ACHN (cell line): ENCODE measurements at regions not wholly inside any gene's neighbourhood (a gene's known extent, or its start where the extent isn't known, plus 50 kb on each side); places are given as distances from the start of the nearest gene placed in this dataset.
A peak's percentile ranks its signal among the peaks of the same experiment; 100 is the strongest.

Experiments used
- DNase-seq: peaks from one replicate; pipeline ENCODE4 v3.0.0-alpha.2; 2015
- in situ Hi-C: cut with HindIII; loops from 2 replicates; pipeline ENCODE4 v1.10.0; 2017; ENCODE audit warnings: low sequenced_read_pairs, low pct_ligation_motif_present, low pct_unique_long_range_greater_than_20kb

- DNase-seq = no peak
- in situ Hi-C loops = no loop called here
Observed at GRCh38 chr4:19151684-19152083, 1100.0 kb upstream of the SLIT2 start.

GRCh38 chr4:19146038-19146437 is 1105.7 kb upstream of the SLIT2 start:
- in situ Hi-C loops = no loop called here
- DNase-seq = no peak

DNA sequence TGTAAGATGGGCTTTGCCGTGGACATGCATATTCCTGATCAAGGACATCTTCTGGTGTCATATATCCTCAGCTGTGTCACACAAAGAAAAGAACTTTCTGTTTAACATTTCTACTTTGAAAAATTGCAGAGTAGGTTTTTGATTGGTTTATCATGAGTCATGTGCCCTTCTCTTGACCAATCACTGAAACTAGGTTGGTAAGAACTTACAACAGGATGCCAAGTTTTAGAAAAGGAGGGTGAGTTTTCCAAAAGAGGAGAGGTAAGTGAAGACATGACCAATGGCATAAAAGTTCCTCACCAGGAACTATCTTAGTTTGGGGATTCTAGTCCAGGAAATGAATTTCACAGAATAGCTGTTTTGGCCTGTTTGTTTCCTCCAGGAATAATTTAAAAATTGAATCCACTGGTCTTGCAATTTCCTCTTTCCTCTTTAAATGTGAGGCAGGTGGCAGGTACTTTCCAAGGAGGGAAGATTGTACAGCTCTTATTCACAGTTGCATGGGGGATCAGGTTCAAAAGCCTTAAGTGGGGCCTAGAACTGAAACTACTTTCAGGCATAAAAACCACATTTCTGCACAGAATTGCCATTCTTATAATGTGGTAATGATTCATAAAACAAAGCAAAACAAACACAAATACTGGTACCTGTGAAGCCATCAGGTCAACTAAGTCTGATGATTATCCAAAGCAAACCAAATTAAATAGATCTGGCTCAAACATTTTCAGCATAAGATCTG is 1114.5 kb upstream of the LCORL start:
- no peak for DNase-seq
- in situ Hi-C loops = no loop called here

DNA sequence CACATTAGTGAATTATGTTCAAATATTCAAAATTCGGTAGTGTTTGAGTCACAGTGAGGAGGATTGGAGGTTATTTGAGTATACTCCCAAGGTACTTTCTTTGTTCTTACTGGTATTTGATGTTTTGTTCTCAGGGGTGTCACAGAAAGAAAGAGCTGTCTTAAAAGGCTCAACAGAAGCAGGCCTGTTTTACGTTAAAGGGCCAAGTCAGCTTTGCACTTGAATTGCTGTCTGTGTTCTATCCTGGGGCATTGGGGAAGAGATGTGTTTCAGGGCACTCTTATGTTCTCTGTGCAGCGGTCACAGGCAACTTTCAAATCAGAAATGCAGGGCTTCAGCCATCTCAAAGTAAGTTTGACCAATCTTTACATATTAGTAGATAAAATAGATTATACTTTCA is 1113.1 kb upstream of the LCORL start:
- no peak for DNase-seq
- in situ Hi-C loops = no loop called here

GRCh38 chr4:19133315-19133714 is 1111.8 kb upstream of the LCORL start:
- DNase-seq = no peak
- in situ Hi-C loops = no loop called here

GRCh38 chr4:19130866-19131265 is 1109.3 kb upstream of the LCORL start:
- no peak for DNase-seq
- in situ Hi-C loops = no loop called here

- in situ Hi-C loops = no loop called here
- no peak for DNase-seq
Observed at GRCh38 chr4:19128176-19128575, 1106.6 kb upstream of the LCORL start.

GRCh38 chr4:19126903-19127302 is 1105.3 kb upstream of the LCORL start:
- in situ Hi-C loops = no loop called here
- no peak for DNase-seq

DNA sequence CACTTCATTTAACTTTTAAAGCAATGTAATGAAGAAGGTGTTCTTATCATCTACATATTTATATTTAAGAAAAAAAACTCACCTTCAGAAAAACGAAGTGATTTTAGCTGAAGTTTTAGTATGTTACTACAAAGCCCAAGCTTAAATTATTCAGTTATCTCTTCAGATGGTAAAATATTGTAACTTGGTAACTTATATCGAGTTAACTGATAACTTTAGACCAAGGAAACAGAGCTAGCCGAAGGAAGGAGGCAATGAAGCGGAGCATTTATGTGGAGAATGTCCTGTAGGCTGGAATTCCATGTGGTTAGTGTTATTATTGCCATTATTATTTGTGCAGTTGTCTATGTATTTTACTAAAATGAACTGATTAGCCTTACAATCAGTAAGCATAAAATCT is 1102.1 kb upstream of the LCORL start:
- peak; percentile 57 for DNase-seq
- in situ Hi-C loops = no loop called here

GRCh38 chr4:19119904-19120560 is 1098.5 kb upstream of the LCORL start:
- in situ Hi-C loops = no loop called here

GRCh38 chr4:19117022-19117421 is 1095.5 kb upstream of the LCORL start:
- DNase-seq = no peak
- in situ Hi-C loops = no loop called here

More at GRCh38 chr4:19119904-19120560, 1098.5 kb upstream of the LCORL start:
- no peak for DNase-seq

- in situ Hi-C loops = no loop called here
- DNase-seq = no peak
Observed at GRCh38 chr4:19104176-19104575, 1082.6 kb upstream of the LCORL start.

DNA sequence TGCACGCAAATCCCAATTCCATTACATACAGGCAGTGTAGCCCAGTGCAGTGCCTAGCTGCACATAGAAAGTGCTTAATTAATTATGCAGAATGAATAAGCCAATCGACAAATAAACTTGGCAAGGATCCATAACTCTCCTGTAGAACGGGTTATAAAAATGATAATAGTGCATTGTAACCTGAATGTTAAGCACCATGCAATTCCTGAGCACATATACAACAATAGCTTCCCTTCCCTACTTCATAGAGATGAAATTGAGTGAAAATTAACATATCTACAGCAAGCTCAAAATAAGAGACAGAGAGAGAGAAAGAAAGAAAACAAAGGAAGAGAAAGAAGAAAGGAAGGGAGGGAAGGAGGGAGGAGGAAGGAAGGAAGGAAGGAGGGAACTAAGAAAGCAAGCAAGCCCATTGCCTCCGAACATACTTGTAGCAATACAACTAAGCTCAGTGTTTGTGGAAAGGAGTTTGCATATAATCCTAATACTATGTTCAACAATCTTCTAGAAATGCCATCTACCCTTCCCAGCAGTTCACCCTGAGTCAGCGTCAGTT is 1074.0 kb upstream of the LCORL start:
- in situ Hi-C loops = no loop called here
- DNase-seq = no peak

- in situ Hi-C loops = no loop called here
- no peak for DNase-seq
Observed at GRCh38 chr4:19093951-19094350, 1072.4 kb upstream of the LCORL start.

GRCh38 chr4:19092797-19093196 is 1071.2 kb upstream of the LCORL start:
- in situ Hi-C loops = no loop called here
- no peak for DNase-seq

DNA sequence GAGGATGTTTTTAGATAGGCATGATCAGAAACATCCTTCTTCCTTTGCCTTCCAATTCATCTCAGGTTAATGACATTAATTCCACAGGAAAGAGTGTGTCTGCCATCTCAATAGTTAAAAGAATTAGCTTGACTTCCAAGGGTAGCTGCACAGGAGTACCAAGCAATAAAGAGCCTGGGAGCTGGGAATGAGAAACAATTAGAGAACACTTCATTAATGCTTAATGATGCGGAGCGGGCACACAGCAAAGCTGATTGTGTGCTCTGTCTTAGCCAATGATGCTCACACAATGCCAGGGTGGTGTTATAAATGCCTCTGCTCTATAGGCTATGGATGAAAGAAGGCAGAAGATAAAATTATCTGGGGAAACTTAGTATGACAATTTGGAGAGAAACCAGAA is 1052.5 kb upstream of the LCORL start:
- no peak for DNase-seq
- in situ Hi-C loops = no loop called here

- in situ Hi-C loops = no loop called here
- no peak for DNase-seq
Observed at GRCh38 chr4:19063662-19064061, 1042.1 kb upstream of the LCORL start.

GRCh38 chr4:19054916-19055315 is 1033.4 kb upstream of the LCORL start:
- in situ Hi-C loops = no loop called here
- no peak for DNase-seq

GRCh38 chr4:19051831-19052230 is 1030.3 kb upstream of the LCORL start:
- DNase-seq = no peak

DNA sequence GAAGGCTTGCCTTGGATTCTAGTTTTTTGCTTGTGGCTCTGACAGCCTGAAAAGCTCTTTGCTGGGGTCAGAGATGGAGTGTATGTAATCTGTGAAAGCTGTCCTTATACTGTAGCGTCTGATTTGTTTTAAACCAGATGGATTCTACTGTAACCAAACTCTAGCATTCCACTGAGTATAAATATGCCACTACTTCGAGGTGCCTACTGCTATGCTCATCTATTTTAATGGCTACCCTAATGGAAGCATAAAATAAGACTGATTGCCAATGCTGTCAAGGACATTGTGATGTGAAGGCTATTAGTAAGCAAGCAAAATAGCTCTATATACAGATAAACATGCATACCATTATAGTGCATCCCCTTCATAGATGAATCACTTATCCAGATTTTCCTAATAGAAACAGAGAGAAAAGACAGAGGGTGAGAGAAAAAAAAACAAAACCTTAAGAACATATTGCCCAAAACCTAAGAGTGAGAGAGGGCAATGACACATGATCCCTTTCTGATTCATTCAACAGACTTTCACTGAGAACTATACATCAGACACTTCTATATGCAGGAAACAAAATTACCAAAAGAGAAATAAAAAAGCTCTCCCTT is 1025.8 kb upstream of the LCORL start:
- in situ Hi-C loops = no loop called here
- DNase-seq = no peak

More at GRCh38 chr4:19051831-19052230, 1030.3 kb upstream of the LCORL start:
- in situ Hi-C loops = no loop called here
